ENCODE measurements at regions not wholly inside any gene's neighbourhood (a gene's known extent, or its start where the extent isn't known, plus 50 kb on each side); places are given as distances from the start of the nearest gene placed in this dataset.
"Not testable (repeated sequence)": the region's sequence is repeated elsewhere in the genome, so short reads cannot be mapped to it uniquely, and the experiment has no call there.

- no peak for DNase-seq (ENCODE audit: extremely low read depth in 1 of 2, low read depth in 1 of 2)
These were observed 936.0 kb downstream of the TRIB2 start for GRCh38 chr2:13652531-13653313.

DNA sequence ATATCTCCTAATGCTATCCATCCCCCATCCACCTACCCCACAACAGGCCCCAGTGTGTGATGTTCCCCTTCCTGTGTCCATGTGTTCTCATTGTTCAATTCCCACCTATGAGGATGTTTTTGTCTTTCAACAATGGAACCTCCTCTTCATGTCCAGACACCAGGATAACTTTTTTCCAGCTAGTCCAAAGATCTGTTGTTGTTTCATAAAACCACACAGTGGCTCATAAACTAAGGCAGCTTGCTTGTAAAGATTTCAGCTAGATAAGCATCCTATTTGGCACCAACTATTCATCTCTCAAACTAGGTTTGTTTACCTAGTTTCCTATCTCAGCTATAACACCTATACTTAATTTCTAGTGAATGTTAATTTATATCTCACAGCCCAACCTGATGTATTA lies 937.7 kb downstream of the TRIB2 start:
- no peak for DNase-seq (ENCODE audit: extremely low read depth in 1 of 2, low read depth in 1 of 2)

DNA sequence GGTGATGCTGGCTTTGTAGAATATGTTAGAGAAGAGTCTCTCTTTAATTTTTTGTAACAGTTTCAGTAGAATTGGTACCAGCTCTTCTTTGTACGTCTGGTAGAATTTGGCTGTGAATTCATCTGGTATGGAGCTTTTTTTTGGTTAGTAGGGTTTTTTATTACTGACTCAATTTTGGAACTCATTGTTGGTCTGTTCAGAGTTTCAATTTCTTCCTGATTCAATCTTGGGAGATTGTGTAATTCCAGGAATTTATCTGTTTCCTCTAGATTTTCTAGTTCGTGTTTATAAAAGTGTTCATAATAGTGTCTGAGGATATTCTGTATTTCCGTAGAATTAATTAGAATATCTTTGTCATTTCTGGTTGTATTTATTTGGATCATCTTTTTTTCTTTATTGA lies 943.5 kb downstream of the TRIB2 start:
- DNase-seq (ENCODE audit: extremely low read depth in 1 of 2, low read depth in 1 of 2), result no peak

DNA sequence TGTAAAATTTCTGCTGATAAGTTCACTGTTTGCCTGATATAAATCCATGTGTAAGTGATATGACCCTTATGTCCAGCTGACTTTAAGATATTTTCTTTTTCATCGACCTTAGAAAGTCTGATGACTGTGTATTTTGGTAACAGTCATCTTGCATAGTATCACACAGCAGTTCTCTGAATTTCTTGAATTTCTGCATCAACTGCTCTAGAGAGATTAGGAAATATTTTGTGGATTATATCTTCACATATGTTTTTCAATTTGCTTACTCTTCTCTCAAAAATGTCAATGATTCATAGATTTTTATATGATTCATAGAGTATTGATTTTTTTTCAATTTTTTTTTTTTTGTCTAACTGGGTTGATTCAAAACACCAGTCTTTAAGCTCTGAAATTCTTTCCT lies 945.3 kb downstream of the TRIB2 start:
- DNase-seq (ENCODE audit: extremely low read depth in 1 of 2, low read depth in 1 of 2), result no peak

DNA sequence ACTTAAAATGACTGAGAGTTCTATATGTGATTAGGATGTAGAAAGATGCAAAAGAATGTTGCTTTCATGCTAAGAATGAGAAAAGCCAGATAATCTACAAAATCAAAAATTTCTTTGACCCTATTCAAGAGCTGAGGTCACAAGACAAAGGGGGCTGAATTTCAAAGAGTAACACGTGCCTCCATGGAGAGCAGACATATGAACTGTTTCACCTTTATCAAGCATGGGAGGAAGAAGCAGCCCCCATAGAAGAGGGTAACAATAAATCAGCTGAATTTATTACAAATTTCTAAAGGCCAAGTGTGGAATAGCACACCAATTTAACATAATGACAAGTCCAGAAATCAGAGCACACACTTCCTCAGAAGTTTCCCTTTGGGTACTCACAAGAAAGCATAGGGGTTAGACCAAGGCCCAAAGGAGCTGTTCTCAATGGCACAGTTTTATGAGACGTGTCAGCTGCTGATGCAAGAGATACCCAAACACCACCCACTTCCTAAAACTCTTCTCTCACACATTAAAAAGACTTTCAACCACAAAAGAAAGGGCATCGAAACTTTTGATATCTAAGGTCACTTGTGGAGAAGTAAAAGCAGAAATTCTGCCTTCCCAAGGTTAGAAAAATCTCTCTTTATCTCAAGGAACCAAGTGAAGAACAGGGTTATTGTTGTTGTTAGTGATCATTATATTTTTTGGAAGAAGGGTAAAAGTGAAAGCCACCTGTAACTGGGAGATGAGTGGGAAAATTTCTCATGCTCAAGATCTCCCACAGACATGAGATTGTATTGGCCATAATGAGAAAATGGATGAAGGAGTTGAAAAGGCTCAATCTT lies 950.1 kb downstream of the TRIB2 start:
- DNase-seq (ENCODE audit: extremely low read depth in 1 of 2, low read depth in 1 of 2), result no peak

- DNase-seq (ENCODE audit: extremely low read depth in 1 of 2, low read depth in 1 of 2), result no peak
These were observed 950.6 kb downstream of the TRIB2 start for GRCh38 chr2:13667415-13667757.

DNA sequence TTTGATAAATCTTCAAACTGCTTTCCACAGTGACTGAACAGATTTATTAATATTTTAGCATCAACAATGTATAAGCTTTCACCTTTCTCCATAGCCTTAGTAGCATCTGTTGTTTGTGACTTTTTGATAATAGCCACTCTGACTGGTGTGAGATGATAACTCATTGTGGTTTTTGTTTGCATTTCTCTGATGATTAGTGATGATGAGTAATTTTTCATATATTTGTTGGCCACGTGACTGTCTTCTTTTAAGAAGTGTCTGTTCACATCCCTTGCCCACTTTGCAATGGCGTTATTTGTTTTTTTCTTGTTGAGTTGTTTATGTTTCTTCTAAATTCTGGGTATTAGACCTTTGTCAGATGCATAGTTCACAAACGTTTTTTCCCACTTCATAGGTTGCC lies 952.9 kb downstream of the TRIB2 start:
- DNase-seq (ENCODE audit: extremely low read depth in 1 of 2, low read depth in 1 of 2), result no peak

DNA sequence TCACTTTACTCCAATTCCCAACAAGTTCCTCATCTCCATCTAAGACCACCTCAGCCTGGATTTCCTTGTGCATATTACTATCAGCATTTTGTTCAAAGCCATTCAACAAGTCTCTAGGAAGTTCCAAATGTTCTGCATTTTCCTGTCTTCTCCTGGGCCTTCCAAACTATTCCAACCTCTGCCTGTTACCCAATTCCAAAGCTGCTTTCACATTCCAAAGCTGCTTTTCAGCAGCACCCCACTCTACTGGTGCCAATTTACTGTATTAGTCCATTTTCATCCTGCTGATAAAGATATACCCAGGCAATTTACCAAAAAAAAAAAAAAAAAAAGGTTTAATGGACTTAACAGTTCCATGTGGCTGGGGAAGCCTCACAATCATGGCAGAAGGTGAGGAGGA lies 957.1 kb downstream of the TRIB2 start:
- DNase-seq (ENCODE audit: extremely low read depth in 1 of 2, low read depth in 1 of 2), result not testable (repeated sequence)

DNA sequence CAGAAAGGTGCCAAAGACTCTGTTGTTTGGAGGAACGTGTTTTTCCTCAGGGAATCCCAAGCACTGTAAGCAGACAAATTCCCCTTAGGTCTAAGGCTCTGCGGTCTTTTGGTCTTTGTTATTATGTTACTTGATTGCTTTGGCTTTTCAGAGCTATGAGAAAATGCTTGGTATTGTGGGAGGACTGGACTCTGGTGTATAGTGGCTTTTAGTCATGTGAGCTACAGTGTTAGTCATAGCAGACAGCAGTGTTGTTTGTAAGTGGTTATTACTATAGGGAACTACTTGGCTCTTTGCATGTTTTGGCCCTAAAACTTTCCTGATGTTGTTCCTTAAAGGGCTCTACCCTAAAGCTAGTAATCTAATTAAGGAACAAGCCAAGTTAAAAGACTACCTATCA lies 956.2 kb upstream of the LRATD1 start:
- no peak for DNase-seq (ENCODE audit: extremely low read depth in 1 of 2, low read depth in 1 of 2)

DNA sequence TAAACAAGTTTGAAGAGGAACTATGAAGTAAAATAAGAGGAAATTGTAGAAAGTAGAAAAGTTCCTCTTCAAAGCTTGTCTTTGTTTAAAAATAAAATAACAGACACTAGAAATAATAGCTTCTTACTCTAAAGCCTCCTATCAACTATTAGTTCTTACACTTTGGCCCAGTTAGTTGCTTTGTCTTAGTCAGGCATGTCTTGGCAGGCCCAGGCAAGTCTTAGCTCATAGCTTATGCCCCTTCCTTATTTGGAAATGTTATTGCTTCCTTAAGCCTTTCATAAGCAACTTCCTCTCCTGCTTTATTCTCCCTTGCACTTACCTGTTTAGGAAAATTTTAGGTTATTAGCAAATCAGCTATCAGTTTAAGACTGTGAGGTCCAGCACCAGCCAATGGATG lies 950.6 kb upstream of the LRATD1 start:
- DNase-seq (ENCODE audit: extremely low read depth in 1 of 2, low read depth in 1 of 2), result no peak

- no peak for DNase-seq (ENCODE audit: extremely low read depth in 1 of 2, low read depth in 1 of 2)
These were observed 949.8 kb upstream of the LRATD1 start for GRCh38 chr2:13682540-13683272.

DNA sequence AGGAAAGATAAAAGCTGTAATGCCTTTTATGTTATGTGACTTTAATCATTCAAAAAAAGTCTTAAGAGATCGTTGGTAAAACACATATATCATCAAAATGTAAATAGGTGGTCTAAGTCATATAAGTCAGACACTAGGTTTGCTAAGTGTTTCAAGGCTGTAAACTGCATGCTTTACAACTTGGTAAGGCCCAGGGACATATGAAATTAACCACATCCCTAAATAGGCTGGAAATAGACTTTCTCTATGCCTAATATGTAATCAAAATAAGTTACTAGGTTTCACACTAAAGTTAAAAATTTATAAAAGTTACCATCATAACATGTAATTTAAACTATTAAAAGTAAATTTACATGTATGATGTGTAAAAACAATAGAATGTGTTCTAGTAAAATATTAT lies 946.3 kb upstream of the LRATD1 start:
- no peak for DNase-seq (ENCODE audit: extremely low read depth in 1 of 2, low read depth in 1 of 2)

- DNase-seq (ENCODE audit: extremely low read depth in 1 of 2, low read depth in 1 of 2), result no peak
These were observed 937.8 kb upstream of the LRATD1 start for GRCh38 chr2:13694673-13695072.

- no peak for DNase-seq (ENCODE audit: extremely low read depth in 1 of 2, low read depth in 1 of 2)
These were observed 935.9 kb upstream of the LRATD1 start for GRCh38 chr2:13696601-13697000.

DNA sequence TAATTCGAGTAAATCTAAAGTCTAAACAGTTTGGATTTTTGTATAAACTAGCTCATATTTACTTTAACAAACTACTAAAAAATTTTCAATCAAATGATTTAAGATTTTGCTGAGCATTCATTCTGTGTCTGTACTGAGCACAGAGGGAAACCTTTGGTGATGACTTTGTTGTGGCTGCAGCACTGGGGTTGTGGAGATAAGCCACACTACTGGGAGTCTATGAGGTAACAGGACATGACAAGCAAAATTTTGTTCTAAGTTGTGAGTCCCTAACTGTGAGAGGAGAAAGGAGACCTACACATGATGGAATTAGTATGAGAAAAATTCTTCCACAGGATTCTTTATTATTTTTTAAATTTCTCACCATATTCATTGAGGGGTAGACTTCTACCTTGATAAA lies 933.7 kb upstream of the LRATD1 start:
- no peak for DNase-seq (ENCODE audit: extremely low read depth in 1 of 2, low read depth in 1 of 2)

DNA sequence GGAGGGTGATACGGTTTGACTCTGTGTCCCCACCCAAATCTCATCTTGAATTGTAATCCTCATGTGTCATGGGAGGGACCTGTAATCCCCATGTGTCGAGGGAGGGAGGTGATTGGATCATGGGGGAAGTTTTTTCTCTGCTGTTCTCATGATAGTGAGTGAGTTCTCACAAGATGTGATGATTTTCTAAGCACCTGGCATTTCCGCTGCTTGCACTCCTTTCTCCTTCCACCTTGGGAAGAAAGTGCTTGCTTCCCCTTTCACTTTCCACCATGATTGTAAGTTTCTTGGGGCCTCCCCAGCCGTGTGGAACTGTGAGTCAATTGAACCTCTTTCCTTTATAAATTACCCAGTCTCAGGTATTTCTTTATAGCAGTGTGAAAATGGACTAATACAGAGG lies 932.6 kb upstream of the LRATD1 start:
- DNase-seq (ENCODE audit: extremely low read depth in 1 of 2, low read depth in 1 of 2), result not testable (repeated sequence)

DNA sequence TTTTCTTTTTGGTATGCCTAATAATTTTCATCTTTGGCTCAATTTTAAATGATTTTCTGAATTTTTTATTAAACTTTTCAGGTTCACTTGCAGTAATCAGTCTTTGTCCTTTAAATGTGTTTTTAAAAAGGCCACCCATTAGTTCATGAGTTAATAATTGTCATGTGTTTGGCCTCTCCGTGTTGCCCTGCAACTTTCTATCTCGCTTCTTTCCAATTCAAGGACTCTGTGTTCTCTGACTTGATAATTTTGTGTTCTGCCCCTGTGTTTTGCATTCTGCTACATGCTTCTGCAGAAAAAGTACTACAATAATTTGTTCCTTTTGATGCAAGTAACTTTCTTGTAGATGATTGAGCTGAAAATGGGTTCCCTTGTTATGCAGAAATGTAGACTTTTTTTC lies 921.4 kb upstream of the LRATD1 start:
- no peak for DNase-seq (ENCODE audit: extremely low read depth in 1 of 2, low read depth in 1 of 2)

DNA sequence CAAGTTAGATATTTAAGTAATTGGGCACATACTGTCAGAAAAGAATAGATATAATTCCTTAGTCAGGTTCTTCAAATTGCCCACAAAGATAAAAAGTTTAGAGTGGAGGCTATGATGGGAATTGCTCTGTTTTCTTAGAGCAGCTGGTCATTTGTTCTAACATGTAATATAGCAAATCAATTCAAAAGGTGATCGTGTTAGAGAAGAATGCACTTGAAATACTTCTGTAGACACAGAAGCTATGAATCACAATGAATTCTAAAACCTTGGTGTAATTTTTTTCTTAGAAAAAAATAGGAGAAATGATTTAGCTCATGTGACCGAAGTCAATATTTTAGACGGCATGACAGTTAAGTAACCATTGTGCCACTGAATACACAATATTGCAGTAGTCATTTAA lies 918.1 kb upstream of the LRATD1 start:
- no peak for DNase-seq (ENCODE audit: extremely low read depth in 1 of 2, low read depth in 1 of 2)

GRCh38 chr2:13725945-13726344 lies 906.6 kb upstream of the LRATD1 start:
- DNase-seq (ENCODE audit: extremely low read depth in 1 of 2, low read depth in 1 of 2), result no peak

DNA sequence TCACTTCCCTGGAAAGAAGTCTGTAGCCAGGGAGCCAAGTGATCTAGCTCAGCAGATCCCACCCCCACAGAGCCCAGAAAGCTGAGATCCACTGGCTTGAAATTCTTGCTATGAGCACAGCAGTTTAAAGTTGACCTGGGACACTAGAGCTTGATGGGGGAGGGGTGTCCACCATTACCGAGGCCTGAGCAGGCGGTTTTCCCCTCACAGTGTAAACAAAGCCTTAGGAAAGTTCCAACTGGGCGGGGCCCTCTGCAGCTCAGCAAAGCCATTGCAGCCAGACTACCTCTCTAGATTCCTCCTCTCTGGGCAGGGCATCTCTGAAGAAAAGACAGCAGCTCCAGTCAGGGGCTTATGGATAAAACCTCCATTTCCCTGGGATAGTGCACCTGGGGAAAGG lies 887.2 kb upstream of the LRATD1 start:
- no peak for DNase-seq (ENCODE audit: extremely low read depth in 1 of 2, low read depth in 1 of 2)

GRCh38 chr2:13751955-13752354 lies 880.6 kb upstream of the LRATD1 start:
- no peak for DNase-seq (ENCODE audit: extremely low read depth in 1 of 2, low read depth in 1 of 2)

- DNase-seq (ENCODE audit: extremely low read depth in 1 of 2, low read depth in 1 of 2), result no peak
These were observed 874.1 kb upstream of the LRATD1 start for GRCh38 chr2:13758412-13758811.
